GM12864 (cell line): ENCODE measurements at regions not wholly inside any gene's neighbourhood (a gene's known extent, or its start where the extent isn't known, plus 50 kb on each side); places are given as distances from the start of the nearest gene placed in this dataset.
"Not testable (repeated sequence)": the region's sequence is repeated elsewhere in the genome, so short reads cannot be mapped to it uniquely, and the experiment has no call there.

ENCODE experiments used
- DNase-seq: peaks from one replicate; pipeline ENCODE4 v3.0.0-alpha.2; 2011; ENCODE audit warnings: low read depth
- H3K4me3 ChIP-seq: 2 replicates; pipeline ENCODE4 v1.5.1; 2011; ENCODE audit warnings: mild to moderate bottlenecking, low read depth, low read length, control low read depth
- TF ChIP-seq, protein P1 (sequence below): IDR thresholded peaks from 2 replicates; pipeline ENCODE4 v1.5.1; 2011; ENCODE audit warnings: low read depth, mild to moderate bottlenecking, moderate library complexity, low read length, control low read depth, inconsistent platforms; ENCODE audit errors: missing control alignments

DNA sequence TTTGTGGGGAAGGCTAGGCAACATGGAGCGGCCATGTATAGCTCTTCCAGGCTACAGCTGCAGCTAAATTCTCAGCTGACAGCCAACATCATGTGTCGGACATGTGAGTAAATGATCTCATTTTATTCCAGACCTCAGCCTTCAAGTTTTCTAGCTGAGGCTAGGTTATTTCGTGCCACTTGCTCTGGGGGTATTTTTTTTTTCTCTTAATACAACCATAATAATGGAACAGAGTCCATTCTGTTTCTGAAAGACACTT, 573.5 kb downstream of the CD109 start:
- no peak overlapping the region for H3K4me3 ChIP-seq
- TF ChIP-seq, protein P1, sequence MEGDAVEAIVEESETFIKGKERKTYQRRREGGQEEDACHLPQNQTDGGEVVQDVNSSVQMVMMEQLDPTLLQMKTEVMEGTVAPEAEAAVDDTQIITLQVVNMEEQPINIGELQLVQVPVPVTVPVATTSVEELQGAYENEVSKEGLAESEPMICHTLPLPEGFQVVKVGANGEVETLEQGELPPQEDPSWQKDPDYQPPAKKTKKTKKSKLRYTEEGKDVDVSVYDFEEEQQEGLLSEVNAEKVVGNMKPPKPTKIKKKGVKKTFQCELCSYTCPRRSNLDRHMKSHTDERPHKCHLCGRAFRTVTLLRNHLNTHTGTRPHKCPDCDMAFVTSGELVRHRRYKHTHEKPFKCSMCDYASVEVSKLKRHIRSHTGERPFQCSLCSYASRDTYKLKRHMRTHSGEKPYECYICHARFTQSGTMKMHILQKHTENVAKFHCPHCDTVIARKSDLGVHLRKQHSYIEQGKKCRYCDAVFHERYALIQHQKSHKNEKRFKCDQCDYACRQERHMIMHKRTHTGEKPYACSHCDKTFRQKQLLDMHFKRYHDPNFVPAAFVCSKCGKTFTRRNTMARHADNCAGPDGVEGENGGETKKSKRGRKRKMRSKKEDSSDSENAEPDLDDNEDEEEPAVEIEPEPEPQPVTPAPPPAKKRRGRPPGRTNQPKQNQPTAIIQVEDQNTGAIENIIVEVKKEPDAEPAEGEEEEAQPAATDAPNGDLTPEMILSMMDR, result no peak
- DNase-seq, result no peak

DNA sequence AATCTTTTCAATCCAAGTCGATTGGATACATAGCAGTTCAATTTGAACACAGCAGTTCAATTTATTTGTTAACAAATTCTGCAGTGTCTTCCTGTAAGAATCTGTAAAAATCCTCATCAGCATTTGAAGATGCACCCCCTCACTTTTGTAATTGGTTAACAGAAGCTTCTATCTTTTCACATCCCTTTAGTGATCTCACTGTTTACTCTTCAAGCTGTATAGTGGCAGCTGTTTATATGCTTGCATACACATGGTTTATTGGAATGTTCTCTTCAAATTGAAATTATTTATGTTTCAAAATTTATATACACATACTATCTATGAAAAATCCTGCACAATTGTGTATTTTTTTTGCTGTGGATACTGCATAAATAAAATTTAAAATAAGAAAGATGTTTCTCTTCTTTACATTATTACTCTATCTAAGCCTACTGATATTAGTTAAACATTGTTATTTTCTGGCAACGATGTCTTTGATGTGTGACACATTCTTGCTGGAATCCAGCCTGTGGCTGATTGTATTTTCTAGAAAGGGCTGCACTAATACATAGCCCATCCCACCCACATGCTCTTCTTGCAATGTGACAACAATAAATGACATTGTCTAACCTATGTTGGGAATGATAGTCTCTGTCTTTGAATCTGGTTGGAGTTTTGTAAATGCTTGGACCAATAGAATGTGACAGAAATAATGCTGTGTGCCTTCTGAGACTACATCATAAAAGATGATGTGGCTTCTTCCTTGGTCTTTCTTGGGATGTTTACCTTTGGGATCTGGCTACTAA, 573.0 kb downstream of the CD109 start:
- no peak for DNase-seq
- no peak overlapping the region for H3K4me3 ChIP-seq
- TF ChIP-seq, protein P1, result no peak

DNA sequence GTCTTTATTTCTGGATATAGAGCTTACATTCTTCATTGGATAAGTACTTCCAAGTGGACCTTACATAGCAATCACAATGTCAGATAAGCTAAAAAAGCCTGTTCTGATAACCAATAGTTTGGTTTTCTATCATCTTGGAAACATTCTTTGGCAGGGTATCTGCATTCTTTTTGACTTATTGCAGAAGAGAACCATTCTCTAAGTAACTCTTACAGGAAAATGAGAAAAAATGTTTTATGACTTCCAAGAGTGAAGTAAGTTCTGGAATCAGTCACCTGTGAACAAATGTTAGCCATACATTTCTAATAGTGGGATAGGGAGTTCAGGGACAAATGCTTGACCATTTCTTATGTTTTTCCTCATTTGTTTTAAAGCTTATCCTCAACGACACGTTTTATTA, 564.0 kb downstream of the CD109 start:
- TF ChIP-seq, protein P1, result no peak
- no peak overlapping the region for H3K4me3 ChIP-seq
- DNase-seq, result no peak

DNA sequence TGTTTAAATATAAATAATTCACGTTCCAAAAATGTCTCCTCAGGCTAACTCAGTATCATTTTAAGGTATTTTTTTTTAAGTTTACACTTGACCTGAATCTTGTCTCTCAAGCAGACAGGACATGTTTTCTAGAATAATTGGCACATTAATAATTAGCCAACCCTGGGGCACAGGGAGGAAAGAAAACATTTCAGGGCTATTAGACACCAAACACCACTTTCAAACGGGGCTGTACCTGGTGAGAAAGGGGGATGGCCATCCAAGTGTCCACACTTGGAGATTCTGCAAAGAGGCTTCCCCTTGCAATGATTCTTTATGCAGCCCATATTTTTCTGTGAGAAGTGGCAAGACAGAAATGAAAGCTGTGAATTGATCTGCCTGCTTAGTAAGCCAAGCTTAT, 560.8 kb downstream of the CD109 start:
- TF ChIP-seq, protein P1, result no peak
- no peak for DNase-seq

DNA sequence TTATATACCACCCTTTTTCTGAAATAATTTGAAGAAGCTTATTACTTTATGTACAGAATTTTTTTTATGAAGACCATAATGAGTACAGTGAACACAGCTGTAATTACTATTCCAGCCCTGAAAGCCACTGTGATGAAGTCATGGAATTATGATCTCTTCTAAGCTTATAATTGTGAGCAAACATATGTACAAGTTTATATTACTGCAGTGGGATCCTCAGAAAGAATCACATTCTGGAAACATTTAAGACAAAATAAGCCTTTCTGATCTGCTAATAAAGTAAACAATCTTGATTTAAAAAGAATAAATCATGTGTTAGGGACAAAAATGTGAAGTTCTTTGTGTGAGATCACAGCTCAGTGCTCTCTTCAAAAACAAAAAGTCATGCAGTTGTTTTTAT, 560.4 kb downstream of the CD109 start:
- H3K4me3 ChIP-seq, result no peak overlapping the region
- TF ChIP-seq, protein P1, result no peak
- no peak for DNase-seq

More for the DNA sequence above, 560.8 kb downstream of the CD109 start:
- H3K4me3 ChIP-seq, result no peak overlapping the region

DNA sequence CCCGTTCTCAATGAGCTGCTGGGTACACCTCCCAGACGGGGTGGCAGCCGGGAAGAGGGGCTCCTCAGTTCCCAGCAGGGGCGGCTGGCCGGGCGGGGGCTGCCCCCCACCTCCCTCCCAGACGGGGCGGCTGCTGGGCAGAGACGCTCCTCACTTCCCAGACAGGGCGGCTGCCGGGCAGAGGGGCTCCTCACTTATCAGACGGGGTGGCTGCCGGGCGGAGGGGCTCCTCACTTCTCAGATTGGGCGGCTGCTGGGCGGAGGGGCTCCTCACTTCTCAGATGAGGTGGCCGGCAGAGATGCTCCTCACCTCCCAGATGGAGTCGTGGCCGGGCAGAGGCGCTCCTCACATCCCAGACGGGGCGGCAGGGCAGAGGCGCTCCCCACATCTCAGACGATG, 559.0 kb downstream of the CD109 start:
- DNase-seq, H3K4me3 ChIP-seq: not testable (repeated sequence)

DNA sequence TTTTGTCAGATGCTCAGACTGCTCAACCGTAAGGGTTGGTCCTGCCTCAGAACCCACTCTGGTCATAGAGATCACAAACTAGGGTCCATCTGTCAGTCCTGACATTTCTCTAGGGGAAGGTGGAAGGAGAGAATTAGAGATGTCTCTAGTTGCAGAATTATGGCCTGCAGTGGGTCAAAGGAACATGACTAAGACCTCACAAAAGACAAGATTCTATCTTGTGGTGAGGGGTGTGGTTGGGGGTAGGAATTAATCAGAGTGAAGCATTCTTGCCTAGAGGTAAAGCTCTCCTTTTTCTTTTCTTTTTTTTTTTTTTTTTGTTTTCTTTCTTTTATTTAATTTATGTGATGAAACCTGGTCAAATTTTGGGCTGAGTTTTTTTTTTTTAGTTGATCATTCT, 558.1 kb downstream of the CD109 start:
- H3K4me3 ChIP-seq, DNase-seq: not testable (repeated sequence)

DNA sequence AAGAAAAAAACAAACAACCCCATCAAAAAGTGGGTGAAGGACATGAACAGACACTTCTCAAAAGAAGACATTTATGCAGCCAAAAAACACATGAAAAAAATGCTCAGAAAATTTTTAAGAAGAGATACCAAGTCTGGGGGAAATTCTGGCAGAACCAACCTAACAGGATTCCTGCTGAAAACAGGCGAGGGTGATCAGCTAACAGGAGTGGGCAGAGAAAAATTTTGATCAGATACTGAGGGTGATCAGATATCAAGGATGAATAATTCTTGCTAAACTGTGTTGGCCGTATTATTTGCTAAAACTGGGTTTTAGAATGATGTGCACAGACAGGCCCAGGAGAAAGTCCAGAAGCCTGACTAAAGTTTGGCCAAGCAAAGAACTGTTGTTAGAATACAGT, 557.3 kb downstream of the CD109 start:
- no peak overlapping the region for H3K4me3 ChIP-seq
- TF ChIP-seq, protein P1, result no peak
- DNase-seq, result no peak
